HG03064 (cell line): ENCODE measurements at regions not wholly inside any gene's neighbourhood (a gene's known extent, or its start where the extent isn't known, plus 50 kb on each side); places are given as distances from the start of the nearest gene placed in this dataset.

Experiments used
- ATAC-seq: cut with Tn5 transposase; IDR thresholded peaks from one replicate; pipeline ENCODE4 v1.9.1; 2021; ENCODE audit warnings: low read depth; ENCODE audit not compliant: unreplicated experiment

DNA sequence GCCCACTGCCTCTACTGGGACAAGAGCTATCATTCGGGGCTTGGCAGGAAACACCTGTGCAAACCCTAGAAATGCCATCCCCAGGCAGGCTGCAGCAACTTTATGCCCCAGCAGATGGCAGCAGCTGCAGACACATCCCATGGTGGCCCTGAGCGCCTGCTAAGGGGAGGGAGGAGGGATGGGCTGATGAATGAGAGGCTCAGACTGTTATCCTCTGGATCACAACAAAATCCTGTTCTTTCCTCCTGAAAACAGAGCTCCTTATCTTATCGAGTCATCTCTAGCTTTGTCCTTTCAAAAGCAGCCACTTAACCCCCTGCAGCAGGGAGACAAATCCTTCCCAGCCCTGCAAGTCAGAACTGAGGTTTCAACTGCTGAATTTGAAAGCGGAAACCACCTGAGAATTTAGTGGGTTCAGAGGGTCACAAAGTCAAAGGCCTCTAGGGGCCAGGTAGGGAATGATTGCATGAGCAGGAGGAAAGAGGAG is 90.6 kb upstream of the PROK2 start:
- peak; percentile 93 for ATAC-seq

DNA sequence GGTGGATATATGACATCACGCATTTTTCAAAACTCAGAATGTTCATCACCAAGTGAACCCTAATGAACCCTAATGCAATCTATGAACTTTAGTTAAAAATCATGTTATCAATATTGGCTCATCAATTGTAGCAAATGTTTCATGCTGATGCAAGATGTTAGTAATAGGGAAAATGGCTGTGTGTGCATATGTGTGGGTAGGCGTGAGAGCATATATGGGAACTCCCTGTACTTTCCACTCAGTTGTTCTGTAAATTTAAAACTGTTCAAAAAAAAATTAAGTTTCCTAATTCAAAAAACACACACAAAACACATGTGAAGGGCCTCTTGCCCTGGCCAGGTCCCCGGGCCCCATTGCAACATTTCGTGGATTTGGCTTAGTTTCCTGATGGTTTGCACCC is 89.7 kb upstream of the PROK2 start:
- no peak for ATAC-seq

DNA sequence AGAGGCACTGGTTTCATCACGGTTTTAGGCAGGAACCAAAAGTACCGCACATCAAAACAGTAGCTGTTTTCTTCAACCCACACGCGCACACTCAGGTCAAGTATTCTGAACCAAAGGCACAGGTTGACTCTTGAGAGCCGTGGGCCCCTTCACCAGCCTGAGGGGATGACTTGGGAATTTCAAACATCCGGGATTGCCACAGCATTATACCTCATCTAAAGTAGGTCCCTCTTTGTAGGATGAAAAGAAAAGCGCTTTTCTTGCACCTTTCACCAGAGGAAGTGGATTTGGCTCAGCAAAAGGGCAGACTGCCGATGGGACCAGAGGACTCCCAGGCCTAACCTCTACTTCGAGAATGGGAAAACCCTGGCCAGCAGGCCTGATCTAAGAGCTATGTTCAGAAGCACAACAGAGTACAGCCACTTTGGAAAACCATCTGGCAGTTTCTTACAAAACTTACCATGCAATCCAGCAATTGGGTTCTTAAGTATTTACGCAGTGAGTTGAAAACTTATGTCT is 88.2 kb upstream of the PROK2 start:
- ATAC-seq = no peak

DNA sequence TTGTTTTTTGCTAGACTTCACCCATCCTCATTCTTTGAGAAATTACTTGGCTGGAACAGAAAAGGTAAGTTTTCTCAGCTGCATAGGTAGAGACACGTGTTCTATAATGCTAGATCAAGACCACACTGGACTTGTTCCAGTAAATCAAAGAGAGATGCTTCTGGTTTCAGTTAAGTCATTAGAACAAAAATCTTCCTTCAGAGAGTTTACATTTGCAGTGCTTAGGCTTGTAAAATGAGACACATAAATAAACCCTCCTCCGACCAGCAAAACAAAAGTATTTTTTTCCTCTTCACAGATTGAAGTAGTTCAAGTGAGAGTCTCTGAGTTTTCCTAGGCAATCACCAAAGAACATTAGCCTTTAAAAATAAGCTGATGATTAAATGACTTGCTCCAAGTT is 87.3 kb upstream of the PROK2 start:
- no peak for ATAC-seq

DNA sequence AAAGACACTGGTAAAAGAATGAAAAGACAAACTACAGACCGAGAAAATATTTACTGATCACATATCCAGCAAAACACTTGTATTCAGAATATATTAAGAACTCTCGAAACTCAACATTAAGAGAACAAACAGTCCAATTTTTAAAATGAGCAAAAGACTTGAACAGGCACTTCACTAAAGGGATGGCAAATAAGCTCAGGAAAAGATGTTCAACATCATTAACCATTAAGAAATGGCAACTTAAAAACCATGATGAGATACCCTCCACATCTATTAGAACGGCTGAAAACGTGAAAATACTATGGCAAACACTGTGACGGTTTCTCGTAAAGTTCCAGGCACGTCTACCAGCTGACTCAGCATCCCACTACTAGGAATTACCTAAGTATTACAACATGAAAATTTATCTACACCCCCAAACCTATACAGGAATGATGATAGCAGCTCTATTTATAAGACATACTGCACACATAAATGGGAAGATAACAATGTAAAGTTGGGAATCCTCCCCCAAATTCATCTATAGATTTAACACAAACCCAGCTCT is 86.1 kb upstream of the PROK2 start:
- no peak for ATAC-seq

DNA sequence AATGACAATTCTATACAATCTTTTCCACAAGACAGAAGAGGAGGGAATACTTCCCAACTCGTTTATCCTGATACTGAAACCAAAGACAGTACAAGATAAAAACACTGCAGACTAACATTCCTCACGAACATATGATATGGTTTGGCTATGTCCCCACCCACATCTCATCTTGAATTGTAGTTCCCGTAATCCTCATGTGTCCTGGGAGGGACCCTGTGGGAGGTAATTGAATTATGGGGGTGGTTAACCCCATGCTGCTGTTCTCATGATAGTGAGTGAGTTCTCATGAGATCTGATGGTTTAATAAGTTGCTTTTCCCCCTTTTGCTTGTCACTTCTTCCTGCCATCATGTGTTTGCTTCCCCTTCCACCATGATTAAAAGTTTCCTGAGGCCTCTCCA is 83.9 kb upstream of the PROK2 start:
- ATAC-seq = no peak

DNA sequence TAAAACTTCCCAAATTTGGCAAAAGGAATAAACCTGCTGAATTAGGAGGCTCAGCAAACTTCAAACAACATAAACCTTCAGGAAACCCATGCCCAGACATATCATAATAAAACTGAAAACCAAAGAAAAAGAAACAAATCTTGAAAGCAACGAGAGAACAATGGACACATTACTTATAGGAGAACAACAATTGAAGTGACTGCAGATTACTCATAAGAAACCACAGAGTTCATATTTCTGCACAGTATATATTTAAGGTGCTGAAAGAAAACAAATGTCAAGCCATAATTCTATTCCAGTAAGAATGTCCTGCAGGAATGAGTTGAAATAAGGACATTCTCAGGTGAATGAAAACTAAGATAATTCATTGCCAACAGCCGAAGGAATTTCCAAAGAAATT is 80.8 kb upstream of the PROK2 start:
- ATAC-seq = no peak

DNA sequence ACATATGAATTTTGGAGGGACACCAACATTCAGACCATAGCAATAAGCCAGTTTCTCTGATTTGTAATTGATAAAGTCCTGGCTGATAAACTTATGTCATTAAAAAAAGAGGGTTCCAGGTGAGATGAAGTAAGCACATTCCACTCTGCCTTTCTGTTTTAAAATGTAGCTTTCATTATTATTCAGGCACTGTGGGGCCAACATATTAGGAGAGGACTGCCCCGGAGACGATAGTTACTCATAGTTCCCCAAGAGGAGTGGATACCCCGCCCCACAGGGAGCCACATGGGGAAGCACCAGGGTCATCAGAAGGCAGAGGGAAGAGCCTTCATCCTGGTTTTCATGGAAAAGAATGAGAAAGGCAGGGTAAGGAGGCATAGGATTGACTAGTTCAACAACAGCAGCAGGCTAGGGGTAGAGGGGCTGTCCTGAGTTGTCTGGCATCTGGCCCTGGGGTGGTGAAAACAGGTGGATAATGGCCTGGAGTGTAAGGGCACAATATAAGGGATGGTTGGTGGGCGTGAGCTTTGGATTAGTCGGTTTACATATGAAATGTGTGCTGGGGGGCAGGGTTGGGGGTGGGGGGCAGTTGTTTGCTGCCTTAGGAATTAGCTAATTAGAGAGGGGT is 78.7 kb upstream of the PROK2 start:
- ATAC-seq = no peak

DNA sequence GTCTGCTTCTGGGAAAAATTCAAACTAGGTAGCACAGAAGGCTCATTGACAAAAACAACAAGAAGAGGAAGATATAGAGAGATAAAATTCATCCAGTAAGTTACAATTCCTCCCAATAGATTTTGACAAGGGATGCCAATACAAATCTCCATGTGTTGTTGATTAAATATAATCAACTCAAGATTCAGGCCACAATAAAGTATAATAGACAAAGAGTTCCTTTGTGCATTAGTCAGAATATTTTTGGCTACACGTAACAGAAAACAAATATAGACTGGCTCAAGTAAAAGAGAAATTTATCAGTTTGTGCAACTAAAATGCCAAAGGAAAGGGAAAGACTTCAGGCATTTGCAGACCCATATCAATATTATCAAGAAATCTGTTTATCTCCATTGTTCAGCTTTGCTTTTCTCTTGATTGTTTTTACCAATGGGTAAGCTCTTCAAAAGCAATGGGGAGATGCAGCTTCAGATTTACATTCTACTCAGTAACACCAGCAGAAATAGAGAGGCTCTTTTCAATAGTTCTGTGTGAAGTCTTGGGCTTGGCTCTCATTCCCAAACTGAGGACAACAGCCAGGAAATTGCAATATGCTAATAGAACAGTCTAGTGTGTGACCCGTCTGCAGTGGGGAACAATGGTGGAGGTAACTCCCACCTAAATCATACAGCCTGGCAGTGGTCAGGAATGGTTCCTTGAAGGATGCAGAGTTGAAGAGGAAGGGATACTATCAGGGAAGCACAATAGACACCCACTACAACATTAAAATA is 77.6 kb upstream of the PROK2 start:
- ATAC-seq = no peak

DNA sequence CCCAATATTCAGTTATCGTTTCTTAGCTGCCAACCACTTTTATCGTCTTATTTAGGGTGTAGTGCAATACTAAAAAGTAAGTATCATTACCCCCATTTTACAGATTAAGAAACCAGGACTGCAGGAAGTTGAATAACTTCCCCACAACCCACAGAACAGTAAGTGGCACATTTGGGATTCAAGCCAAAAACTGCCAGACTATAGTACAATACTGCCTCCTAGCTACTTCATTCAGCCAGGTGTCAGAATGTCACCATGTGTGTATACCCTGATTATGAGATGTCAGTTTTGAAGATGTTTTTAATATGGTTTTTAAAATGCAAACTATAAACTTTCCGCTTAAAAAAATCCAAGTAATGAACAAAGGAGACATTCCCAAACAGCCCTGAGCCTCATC is 74.2 kb upstream of the PROK2 start:
- ATAC-seq = no peak

DNA sequence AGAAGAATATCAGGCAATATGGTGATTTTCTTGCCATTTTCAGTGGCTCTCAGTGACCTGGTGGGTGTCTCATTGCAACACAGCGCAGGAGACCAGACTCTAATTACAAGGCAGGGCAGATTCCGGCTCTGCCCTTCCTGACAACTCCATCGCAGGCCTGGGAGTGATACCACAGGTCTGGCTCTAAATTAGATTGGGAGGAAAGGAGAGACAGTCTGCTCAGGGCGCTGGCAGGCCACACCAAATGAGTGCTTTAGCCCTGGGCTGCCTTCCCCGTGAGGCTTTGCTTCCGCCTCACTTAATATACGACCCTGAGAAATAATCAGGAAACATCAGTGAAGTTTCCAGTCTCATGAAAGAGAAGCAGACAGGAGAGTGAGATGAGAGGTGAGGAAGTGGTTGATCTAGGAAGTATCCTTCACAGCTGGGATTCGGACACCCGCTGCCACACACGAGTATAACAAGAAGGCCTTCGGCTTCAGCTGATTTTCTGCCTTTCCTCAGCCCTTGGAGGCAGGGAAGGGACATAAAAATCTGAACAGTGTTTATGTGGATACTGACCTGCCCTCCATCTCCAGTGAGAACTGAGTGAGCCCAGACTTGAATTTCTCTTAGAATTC is 73.7 kb upstream of the PROK2 start:
- no peak for ATAC-seq

DNA sequence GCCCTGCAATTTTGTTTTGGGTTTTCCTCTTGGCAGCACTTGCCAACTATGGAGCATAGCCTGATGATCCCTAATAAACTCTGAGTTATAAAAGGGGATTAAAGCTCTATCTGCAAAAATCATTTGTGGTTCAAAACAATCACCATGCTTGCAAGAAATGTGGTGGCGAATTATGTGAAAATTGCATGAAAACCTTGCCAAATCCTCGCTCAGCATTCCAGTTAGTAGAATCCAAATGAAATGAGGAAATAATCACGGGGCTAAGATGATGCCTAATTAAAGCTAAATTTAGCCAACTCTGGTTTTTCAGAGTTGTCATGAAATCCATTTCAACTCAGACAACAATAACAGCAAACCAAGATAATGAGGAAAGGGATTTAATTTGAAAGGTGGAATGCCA is 73.0 kb upstream of the PROK2 start:
- no peak for ATAC-seq

DNA sequence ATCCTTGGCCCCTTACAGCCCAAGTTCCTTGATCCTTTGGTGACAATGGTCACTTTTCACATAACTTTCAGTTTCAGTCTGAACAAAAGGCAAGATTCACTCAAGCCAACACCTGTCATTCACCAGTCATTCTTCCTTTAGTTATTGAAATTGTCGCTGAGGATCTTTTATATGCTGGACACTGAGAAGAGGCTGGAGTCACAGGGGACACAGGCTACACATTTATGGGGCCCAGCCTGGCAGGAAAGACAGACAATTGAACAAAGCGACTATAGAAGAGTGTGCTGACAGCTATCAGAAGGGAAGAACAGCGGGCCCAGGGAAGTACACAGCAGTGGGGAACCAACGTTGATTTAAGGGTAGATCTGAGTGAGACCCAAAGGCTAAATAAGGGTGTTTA is 69.8 kb upstream of the PROK2 start:
- no peak for ATAC-seq

DNA sequence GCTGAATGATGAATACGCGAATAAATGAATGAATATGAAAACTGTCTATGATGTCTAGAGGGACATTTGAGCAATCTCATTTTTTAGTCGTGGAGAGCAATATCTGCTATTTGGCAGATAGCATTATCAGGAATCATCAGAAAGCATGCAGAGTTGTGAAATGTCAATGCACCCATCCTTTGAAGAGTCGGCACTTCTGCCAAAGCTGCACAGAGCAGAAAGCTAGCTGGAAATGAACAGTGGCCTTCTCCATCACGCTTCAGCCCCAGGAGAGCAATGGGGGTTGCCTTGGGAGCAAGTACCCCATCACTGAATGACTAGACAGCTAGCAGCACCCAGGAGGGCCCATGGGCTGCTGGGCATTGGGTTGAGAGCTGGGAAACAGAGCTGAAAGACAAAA is 69.1 kb upstream of the PROK2 start:
- ATAC-seq = no peak

DNA sequence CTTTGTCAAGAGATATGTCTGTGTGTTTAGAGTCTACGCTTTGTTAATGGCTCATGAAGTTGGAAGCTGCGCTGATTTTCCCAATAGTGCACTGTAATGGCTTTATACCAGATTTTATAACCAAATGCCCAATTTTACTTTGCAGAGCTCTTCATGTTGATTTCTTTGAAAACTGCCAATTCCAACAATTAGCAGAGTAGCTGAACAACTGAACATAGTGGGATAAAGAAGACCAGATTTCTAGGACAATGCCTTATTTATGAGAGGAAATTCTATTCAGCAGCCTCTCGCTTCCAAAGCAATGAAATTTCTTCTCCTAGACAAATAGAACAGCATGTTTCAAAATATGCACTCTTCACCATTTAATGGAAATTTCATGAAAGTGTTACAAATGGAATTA is 66.9 kb upstream of the PROK2 start:
- ATAC-seq = no peak

DNA sequence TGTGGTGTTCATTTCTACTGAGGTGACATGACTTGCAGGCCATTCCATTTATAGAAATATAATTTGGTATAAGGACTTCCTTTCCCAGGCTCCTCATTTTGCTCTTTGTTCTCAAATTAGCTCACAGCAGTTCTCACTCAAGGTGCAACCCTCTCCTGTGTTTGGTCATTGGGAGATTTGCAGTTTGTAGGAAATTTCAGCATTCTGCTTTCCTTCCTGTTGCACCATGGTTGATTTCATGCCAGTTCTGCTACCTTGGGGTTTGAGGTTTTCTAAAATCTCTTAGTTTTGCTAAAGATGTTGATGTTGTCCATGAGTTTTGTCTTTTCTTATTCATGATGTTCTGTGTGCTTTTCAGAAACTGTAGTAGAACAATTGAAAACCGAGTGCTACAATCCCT is 65.7 kb upstream of the PROK2 start:
- ATAC-seq = no peak

DNA sequence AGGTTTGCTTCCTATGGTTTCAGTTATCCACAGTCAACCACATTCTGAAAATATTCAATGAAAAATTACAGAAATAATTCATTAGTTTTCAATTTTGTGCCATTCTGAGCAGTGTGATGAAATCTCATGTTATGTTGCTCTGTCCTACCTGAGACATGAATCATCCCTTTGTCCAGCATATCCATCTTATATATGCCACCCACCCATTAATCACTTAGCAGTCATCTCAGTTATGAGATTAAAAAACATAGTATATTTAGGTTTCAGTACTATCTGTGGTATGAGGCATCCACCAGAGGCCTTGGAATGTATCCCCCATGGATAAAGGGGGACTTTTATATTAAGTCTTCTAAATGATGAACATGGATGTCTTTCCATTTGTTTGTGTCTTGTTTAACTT is 64.7 kb upstream of the PROK2 start:
- no peak for ATAC-seq

DNA sequence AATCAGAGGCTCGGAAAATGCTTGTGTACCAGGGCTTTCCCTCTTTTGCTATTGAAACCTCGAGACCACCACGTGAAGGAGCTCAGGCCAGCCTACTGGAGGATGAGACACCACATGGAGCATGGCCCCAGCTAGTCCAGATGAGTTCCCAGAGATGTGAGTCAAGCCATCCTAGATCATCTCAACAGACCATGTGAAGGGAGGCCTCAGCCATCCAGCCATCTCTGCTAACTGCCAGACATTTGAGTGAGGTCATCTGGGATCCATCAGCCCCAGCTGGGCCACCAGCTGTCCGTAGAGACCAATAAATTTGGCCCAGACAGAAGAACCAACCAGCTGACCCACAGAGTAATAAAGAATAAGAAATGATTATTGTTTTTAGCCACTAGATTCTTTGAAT is 62.8 kb upstream of the PROK2 start:
- no peak for ATAC-seq

DNA sequence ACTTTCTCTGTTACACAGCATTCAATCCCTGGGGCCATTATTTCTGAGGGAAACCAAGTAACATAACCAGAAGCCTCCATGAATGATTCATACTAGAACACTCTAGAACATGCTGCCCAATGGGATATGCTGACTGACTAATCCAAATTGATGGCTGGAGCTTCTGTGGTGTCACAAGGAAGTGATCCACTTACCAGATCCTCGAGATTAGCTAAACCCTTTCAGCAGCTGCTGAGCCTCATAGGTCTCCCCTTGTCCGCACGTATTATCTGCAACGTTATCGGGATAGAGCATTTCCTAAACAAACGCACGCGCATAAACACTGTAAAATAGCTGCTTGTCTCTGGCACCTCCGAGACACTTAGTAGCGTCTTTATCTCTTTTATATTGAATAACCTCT is 61.2 kb upstream of the PROK2 start:
- ATAC-seq = no peak

DNA sequence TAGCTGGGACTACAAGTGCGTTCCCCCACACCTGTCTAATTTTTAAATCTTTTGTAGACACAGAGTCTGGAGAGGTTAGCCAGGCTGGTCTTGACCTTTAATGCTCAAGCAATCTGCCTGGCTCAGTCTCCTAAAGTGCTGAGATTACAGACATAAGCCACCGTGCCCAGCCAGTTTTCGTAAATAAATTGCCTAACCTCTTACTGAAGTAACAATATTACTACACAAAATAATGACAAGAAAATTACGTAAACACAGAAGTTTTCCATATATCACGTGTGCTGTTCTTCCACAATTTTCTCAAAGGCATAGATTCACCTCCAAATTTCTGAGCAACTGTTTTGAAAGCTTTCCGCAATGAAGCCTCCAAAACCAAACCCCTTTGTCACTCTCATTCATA is 58.1 kb upstream of the PROK2 start:
- ATAC-seq = no peak

DNA sequence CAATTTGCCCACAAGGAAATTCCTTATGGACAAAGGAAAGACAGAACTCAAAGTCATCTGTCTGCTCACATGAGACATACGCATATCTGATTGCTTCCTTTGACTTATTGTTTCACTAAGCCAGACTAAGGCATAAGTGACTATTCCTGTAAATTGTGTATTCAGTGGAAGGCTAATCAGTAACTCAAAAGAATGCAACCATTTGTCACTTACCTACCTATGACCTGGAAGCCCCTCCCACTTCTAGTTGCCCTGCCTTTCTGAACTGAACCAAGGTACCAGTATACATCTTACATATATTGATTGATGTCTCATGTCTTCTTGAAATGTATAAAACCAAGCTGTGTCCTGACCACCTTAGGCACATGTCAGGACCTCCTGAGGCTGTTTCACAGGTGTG is 53.5 kb upstream of the PROK2 start:
- no peak for ATAC-seq
